ENCODE measurements at regions not wholly inside any gene's neighbourhood (a gene's known extent, or its start where the extent isn't known, plus 50 kb on each side); places are given as distances from the start of the nearest gene placed in this dataset.

DNA sequence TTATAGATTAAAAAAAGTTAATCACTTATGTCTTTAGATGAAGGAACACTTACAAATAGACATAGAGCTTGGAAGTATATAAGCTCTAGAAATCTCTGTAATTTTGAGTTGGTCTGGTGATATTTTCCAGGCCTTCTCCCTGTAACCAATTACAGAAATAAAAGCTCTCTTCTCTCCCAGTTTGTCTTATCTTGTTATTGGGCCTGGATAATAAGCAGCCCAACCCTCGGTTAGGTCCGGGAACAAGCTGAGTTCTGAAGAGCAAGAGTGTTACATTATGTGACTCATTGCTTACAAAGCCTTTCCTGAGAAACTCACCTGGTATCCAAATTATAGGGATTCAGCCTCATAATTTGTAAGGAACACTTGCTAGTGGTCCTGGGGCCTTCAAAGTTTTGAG, 1146.2 kb downstream of the CDH9 start:
- no peak overlapping the region for H2BK120ac ChIP-seq (ENCODE audit: low read depth, low read length, poor library complexity, severe bottlenecking)
- H2BK15ac ChIP-seq (ENCODE audit: low read depth, low read length) = no peak overlapping the region
- no peak overlapping the region for H3K27ac ChIP-seq (ENCODE audit: insufficient read length, low read depth, low read length)
- no peaks in the 10 kb centered on the region for H3K9me3 ChIP-seq (ENCODE audit: control insufficient read depth, low read depth, low read length)
- H2AFZ ChIP-seq (ENCODE audit: low read length) = no peak overlapping the region
- DNase-seq = no peak
- Mint-ChIP-seq H3K27ac (no peak overlapping the region), H3K36me3 (ENCODE audit: insufficient read depth in 1 of 3, low read depth in 3 of 3) (peaks cover 9 to 21% (median 14%) of the 10 kb centered on the region in 3 experiments), H3K4me1 (peaks cover 5 to 9% of the 10 kb centered on the region in 2 experiments; a peak in 3 of 4 replicates), H3K27me3 (ENCODE audit: low read depth) (no peaks in the 10 kb centered on the region), H3K4me3 (no peak overlapping the region), H3K9me3 (peaks cover 19% of the 10 kb centered on the region in 2 experiments)
- no peaks in the 10 kb centered on the region for H3K79me2 ChIP-seq (ENCODE audit: insufficient read depth, low read length)
- TF ChIP-seq, protein P1, sequence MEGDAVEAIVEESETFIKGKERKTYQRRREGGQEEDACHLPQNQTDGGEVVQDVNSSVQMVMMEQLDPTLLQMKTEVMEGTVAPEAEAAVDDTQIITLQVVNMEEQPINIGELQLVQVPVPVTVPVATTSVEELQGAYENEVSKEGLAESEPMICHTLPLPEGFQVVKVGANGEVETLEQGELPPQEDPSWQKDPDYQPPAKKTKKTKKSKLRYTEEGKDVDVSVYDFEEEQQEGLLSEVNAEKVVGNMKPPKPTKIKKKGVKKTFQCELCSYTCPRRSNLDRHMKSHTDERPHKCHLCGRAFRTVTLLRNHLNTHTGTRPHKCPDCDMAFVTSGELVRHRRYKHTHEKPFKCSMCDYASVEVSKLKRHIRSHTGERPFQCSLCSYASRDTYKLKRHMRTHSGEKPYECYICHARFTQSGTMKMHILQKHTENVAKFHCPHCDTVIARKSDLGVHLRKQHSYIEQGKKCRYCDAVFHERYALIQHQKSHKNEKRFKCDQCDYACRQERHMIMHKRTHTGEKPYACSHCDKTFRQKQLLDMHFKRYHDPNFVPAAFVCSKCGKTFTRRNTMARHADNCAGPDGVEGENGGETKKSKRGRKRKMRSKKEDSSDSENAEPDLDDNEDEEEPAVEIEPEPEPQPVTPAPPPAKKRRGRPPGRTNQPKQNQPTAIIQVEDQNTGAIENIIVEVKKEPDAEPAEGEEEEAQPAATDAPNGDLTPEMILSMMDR (conservative IDR thresholded peaks at IDR 0.05) = no peak
- no peak overlapping the region for H3K14ac ChIP-seq (ENCODE audit: insufficient read depth, low read length)
- H3K56ac ChIP-seq (ENCODE audit: insufficient read length, low read depth, low read length) = no peak overlapping the region
- no peaks in the 10 kb centered on the region for H3K4me1 ChIP-seq (ENCODE audit: insufficient read depth, low read length)
- no peak overlapping the region for H3T11ph ChIP-seq (ENCODE audit: low read length)
- no peak overlapping the region for H3K4ac ChIP-seq (ENCODE audit: low read depth, low read length)
- H2AK5ac ChIP-seq (ENCODE audit: insufficient read length, low read length) = no peak overlapping the region
- H2BK5ac ChIP-seq (ENCODE audit: insufficient read length, low read length) = no peak overlapping the region
- H3K23me2 ChIP-seq (ENCODE audit: insufficient read length, low read depth, low read length, poor library complexity, severe bottlenecking) = no peaks in the 10 kb centered on the region
- no peak overlapping the region for H2BK20ac ChIP-seq (ENCODE audit: low read depth, low read length, poor library complexity, severe bottlenecking)
- no peaks in the 10 kb centered on the region for H3K79me1 ChIP-seq (ENCODE audit: insufficient read depth, low read depth, low read length, poor library complexity, severe bottlenecking)
- H3K27me3 ChIP-seq (ENCODE audit: insufficient read depth, low read length) = no peaks in the 10 kb centered on the region
- H4K8ac ChIP-seq (replicated peaks; ENCODE audit: insufficient read length, low read depth, low read length) = no peak overlapping the region
- H4K5ac ChIP-seq (ENCODE audit: insufficient read length, low read depth, low read length) = no peak overlapping the region
- H4K91ac ChIP-seq (ENCODE audit: insufficient read length, low read depth, low read length) = no peak overlapping the region
- WGBS (ENCODE audit: extremely low coverage, insufficient read length, low lambda C conversion rate) = no CpG with 5 or more reads among the region's 2 CpGs
- no peak overlapping the region for H2BK12ac ChIP-seq (ENCODE audit: insufficient read length, low read depth, low read length)
- H3K23ac ChIP-seq (ENCODE audit: insufficient read length, low read depth, low read length) = no peak overlapping the region
- no peaks in the 10 kb centered on the region for H4K20me1 ChIP-seq (ENCODE audit: control insufficient read depth, insufficient read depth, insufficient read length)
- no peak overlapping the region for H3K18ac ChIP-seq (ENCODE audit: insufficient read length, low read depth, low read length)
- no peak overlapping the region for H3K4me2 ChIP-seq (ENCODE audit: insufficient read depth, insufficient read length, low read length)
- H3K9ac ChIP-seq (ENCODE audit: extremely low read depth, insufficient read length, low read length) = no peak overlapping the region
